Inflammatory macrophage treated with lipopolysaccharide for 1 hour (primary cell): ENCODE measurements at regions not wholly inside any gene's neighbourhood (a gene's known extent, or its start where the extent isn't known, plus 50 kb on each side); places are given as distances from the start of the nearest gene placed in this dataset.

Source experiments
- DNase-seq, 2 donors: peaks; one replicate each; pipeline ENCODE4 v3.0.0-alpha.2; 2020 to 2022

GRCh38 chr17:34156741-34157589, 98.1 kb upstream of the CCL2 start:
- no peak for DNase-seq

GRCh38 chr17:34161690-34162089, 93.4 kb upstream of the CCL2 start:
- no peak for DNase-seq

- DNase-seq = no peak
Observed at GRCh38 chr17:34163123-34163522, 92.0 kb upstream of the CCL2 start.

GRCh38 chr17:34163646-34164045, 91.4 kb upstream of the CCL2 start:
- DNase-seq = peak in 1 of 2 donors; percentile 35

- DNase-seq = no peak
Observed at GRCh38 chr17:34164837-34165236, 90.2 kb upstream of the CCL2 start.

- DNase-seq = no peak
Observed at GRCh38 chr17:34166352-34166751, 88.7 kb upstream of the CCL2 start.

GRCh38 chr17:34167354-34167753, 87.7 kb upstream of the CCL2 start:
- DNase-seq = no peak

GRCh38 chr17:34168989-34169388, 86.1 kb upstream of the CCL2 start:
- no peak for DNase-seq

- no peak for DNase-seq
Observed at GRCh38 chr17:34169496-34169895, 85.6 kb upstream of the CCL2 start.

- DNase-seq = peak; percentile 58 to 95
Observed at GRCh38 chr17:34171245-34171818, 83.8 kb upstream of the CCL2 start.

- DNase-seq = peak; percentile 42 to 53
Observed at GRCh38 chr17:34172390-34172918, 82.6 kb upstream of the CCL2 start.

- peak; percentile 57 to 62 for DNase-seq
Observed at GRCh38 chr17:34173241-34173640, 81.8 kb upstream of the CCL2 start.

GRCh38 chr17:34174496-34174895, 80.6 kb upstream of the CCL2 start:
- DNase-seq = no peak

- DNase-seq = no peak
Observed at GRCh38 chr17:34176440-34176839, 78.6 kb upstream of the CCL2 start.

GRCh38 chr17:34177642-34178041, 77.4 kb upstream of the CCL2 start:
- DNase-seq = peak; percentile 25 to 26

GRCh38 chr17:34178092-34178491, 77.0 kb upstream of the CCL2 start:
- DNase-seq = no peak

- no peak for DNase-seq
Observed at GRCh38 chr17:34182036-34182803, 72.9 kb upstream of the CCL2 start.

- no peak for DNase-seq
Observed at GRCh38 chr17:34195987-34196386, 59.1 kb upstream of the CCL2 start.

GRCh38 chr17:34198519-34198918, 56.6 kb upstream of the CCL2 start:
- no peak for DNase-seq

- no peak for DNase-seq
Observed at GRCh38 chr17:34199454-34199853, 55.6 kb upstream of the CCL2 start.

GRCh38 chr17:34199932-34200534, 55.1 kb upstream of the CCL2 start:
- DNase-seq = peak; percentile 64 to 98

GRCh38 chr17:34201225-34201624, 53.9 kb upstream of the CCL2 start:
- peak; percentile 88 to 91 for DNase-seq

- no peak for DNase-seq
Observed at GRCh38 chr17:34201767-34202166, 53.3 kb upstream of the CCL2 start.
